Glomerular visceral epithelial cell (primary cell): ENCODE measurements at regions not wholly inside any gene's neighbourhood (a gene's known extent, or its start where the extent isn't known, plus 50 kb on each side); places are given as distances from the start of the nearest gene placed in this dataset.

Experiments used
- DNase-seq: peaks from one replicate; pipeline ENCODE4 v3.0.0-alpha.2; 2016; ENCODE audit errors: extremely low spot score

DNA sequence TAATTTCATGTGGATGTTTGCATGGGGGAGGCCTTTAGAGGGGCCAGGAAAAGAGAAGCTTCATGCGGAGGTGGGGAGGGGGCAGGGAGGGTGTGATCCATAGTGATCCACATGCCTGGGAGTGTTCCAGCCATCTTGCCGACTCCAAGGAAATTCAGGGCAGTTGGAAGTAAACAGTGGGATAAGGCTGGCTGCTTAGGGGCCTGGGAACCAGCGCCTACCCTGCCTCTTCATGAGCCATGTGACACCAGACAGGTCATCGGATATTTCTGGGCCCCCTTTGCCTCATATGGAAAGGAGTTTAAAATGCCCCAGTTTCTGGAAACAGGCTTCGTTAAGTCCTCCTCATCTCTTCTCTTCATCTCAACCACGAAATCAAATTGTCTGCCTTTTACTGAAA, 983.2 kb downstream of the BCL11B start:
- DNase-seq = no peak

GRCh38 chr14:98290596-98290995, 981.4 kb downstream of the BCL11B start:
- peak; percentile 5 for DNase-seq

DNA sequence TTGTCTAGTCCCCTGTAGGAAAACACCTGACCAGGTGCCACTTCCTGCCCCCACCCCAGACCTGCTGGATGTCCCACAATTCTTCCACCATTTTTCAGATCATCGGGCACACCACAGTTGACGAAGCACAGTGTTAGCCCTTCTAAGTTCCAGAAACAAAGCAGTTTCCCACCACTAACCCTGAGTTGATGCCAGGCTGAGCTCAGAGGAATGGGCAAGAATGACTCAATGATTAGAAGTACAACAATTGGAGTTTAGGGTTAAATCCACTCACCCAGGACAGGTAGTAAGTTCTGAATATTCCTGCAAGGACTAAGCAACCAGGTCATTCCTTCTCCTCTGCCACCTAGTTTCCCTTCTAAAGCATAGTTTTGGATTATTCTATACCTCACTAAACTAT, 979.8 kb downstream of the BCL11B start:
- DNase-seq = no peak

DNA sequence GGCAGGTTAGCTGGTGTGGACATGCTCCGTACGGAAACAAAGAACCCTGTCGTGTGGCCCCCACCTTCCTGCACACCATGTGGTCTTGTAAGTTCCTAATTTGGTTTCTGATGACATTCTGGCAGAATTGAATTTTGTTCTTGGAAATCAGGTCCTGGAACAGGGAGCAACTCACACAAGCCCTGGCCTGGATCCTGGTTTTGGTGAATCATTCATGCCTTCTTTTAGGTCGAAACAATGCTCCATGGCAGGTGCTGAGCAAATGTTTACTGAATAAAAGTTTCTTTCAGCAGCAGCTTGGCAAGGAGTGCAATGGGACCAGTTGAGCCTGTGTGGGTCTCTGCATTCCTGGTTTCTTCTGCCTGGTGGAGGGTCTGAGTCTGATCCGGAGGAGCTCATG, 978.4 kb downstream of the BCL11B start:
- DNase-seq = no peak

- no peak for DNase-seq
Measured at GRCh38 chr14:98296895-98297294, 975.1 kb downstream of the BCL11B start.

DNA sequence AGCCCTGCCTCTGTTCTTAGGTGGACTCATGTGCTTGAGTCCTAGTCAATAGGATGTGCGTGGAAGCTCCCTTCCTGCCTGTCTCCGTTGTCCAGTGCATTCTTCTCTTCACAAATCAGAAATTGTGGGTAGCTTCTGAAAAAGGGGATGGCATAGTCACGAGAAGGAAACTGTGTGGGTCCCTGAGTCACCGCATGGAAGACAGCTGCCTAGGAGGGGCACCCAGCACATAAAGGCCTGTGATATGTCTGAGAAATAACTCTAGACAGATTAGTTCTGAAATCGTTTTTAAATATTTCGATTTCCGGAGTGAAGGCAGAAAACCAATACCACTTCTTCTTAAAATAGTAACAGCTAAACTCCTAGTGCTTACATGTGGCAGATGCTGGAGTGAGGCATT, 974.4 kb downstream of the BCL11B start:
- no peak for DNase-seq

- DNase-seq = no peak
Measured at GRCh38 chr14:98298481-98299244, 973.3 kb downstream of the BCL11B start.

GRCh38 chr14:98301681-98302080, 970.3 kb downstream of the BCL11B start:
- no peak for DNase-seq

DNA sequence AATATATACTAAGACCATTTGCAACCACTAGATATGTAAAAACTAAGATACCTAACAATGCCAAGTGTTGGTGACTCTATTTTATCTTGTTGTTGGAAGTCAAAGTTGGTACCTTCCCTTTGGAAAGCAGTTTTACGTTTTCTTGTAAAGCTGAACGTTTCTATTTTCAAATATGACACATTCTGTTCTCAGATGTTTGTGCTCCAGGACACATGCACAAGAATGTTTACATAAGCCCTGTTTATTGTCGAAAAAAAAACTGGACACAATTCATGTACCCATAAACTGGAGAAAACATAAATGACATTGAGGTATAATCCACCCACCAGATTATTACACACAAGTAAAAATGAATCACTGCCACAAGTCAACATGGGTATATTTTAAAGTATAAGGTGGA, 967.4 kb downstream of the BCL11B start:
- no peak for DNase-seq

DNA sequence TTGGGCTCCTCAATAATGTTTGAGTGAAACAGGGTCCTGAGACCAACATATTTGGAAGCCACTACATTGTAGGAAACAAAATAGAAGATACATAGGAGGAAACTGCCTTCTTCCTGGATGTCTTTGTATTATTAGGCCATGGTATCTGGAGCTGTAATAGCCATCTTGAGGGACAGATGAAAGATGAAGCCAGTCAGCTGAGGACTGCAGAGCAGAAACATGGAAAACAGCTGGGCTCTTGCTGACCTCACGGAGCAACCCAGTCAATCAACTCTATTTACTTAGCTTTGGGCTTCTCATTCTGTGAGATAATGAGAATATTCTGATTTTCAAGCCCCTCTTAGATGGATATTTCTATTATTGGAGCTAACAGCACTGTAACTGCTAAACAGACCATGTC, 962.4 kb downstream of the BCL11B start:
- DNase-seq = no peak

DNA sequence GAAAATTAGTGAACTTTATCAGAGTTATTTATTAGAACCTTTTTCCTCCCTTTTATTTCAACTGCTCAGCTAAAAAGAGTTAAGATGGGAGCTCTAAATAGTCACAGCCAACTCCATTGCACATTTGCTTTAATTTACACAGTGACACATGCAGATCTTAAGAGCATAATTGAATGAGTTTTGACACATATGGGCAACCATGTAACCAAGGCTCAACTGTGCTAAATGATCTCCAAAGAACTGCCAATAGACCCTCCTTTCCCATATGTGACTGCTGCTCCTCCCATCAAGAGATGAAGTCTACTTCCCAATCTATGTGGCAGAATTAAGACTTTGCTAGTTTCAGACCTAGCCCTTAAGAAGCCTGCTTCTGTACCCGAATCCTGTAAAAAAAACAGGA, 960.0 kb downstream of the BCL11B start:
- no peak for DNase-seq

GRCh38 chr14:98321841-98322240, 950.2 kb downstream of the BCL11B start:
- peak; percentile 40 for DNase-seq

DNA sequence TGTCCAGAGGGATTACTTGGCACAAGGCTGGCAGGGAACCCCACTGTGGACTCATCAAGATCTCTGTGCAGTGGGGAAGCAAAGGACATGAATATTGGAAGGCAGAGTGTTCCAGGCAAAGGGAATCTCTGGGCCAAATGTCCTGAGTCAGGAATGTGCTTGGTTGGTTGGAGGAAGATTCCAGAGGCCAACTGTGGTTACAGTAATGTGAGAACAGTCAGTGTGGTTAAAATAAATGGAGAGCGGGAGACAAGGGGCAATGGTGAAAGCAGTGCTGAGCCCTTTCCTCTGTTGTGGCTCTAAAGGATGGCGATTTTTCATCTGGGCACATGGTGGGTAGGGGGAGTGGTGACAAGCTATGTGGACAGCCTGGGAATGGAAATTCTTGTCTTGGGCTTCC, 948.2 kb downstream of the BCL11B start:
- peak; percentile 61 for DNase-seq

- DNase-seq = peak; percentile 46
Measured at GRCh38 chr14:98325761-98326160, 946.2 kb downstream of the BCL11B start.

DNA sequence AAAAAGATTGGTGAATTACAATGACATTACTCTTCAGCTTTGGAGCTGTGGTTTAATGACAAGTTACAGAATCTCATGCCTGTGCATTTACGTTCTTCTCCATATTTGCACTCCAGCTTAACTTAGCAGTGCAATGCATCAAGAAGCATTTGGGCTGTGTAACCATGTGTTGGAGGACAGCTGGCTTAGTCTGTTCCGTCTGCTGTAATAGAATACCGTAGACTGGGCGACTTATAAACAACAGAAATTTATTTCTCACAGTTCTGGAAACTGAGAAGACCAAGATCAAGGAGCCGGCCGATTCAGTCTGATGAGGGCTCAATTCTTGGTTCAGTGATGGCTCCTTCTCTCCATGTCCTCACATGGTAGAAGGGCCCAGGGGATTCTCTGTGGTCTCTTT, 943.5 kb downstream of the BCL11B start:
- DNase-seq = no peak

GRCh38 chr14:98334186-98334585, 937.8 kb downstream of the BCL11B start:
- DNase-seq = no peak

DNA sequence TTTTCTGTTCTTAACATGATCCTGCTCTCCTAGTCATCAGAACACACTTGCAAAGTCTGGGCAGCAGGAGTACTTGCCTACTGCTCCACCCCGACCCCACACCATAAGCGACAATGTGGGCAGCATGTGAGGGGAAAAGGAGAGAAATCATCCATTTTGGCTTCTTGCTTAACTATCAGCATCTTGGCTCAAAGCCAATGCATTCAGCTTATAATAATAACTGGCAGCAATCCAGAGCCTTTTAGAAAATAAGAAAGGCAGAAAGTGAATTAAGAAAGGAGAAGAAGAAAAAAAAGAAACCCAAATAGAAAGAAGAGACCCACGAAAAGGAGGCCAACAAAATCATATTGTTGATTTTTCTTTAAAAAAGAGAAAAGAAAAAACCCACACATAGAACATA, 930.8 kb downstream of the BCL11B start:
- no peak for DNase-seq

DNA sequence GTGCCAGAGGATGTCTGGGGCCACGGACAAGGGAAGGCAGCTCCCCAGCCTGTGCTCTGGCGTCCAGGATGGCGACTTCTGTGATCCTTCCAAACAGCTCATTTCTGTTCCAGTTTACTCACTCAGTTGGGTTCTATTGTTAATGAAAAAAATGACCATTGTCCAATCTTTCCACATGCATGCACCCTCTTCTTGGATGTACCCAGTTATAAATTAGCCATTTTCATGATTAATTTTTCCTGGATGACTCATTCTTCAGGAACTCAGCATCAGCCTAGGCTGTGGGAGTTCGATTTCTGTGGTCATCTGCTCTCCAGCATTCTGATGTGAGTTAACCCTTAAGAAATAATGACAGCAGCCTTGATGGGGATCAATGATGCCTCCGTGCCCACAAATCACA, 926.8 kb downstream of the BCL11B start:
- DNase-seq = peak; percentile 66

- no peak for DNase-seq
Measured at GRCh38 chr14:98347686-98348085, 924.3 kb downstream of the BCL11B start.

DNA sequence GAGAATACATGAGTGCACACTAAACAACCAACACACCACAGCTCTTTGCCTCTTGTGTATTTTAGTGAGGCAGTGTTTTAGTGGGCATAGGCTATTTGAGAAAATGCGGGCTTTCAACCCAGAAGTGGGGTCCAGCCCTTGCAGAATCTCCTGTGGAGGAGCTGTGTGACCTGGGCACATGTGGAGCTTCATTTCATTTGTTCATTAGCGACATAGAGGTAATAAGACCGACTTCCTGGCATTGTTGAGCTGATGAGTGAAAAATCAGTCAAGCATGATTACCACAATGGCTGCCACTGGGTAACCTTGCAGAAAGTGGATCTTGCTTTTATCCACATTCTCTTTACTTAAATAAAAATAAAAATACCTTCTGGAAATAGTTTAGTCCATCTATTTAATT, 923.5 kb downstream of the BCL11B start:
- no peak for DNase-seq

DNA sequence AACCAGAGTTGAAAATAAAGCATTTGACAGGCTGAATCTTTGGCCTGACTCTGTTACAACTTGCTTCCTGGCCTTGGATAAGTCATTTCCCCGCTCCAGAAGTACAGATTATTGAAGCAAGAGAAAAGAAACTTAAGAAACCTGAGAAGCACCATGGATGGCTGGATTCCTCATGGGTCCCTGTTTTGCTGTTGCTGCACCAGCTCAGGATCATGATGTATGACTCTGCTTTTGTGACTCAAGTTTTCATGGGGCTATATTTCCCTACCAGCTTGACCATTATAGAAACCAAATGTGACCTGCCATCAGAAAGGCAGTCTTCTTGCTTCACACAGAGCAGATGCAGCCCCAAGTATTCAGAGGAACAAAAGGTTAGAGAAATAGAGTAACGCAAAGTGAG, 921.8 kb downstream of the BCL11B start:
- DNase-seq = no peak

GRCh38 chr14:98364961-98365360, 907.0 kb downstream of the BCL11B start:
- no peak for DNase-seq

GRCh38 chr14:98366429-98366828, 905.6 kb downstream of the BCL11B start:
- DNase-seq = no peak

DNA sequence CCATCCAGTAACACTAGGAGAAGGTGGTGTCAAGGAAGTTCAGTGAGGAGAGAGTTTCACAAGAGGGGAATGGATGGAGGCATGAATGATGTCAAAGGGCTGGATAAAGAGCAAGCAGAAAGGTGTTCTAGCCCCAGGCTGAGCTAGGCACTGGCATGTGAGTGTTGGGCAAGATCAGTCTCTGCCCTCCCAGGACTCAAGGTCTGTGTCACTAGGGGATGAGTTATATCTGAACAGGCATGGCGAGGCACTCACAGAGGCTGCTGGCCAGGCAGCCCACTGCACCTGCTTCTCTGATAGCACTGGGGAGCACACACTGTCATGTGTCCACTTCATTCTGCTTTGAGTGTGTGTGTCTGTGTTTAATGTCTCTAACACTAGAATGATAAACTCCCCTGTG, 903.8 kb downstream of the BCL11B start:
- DNase-seq = no peak
